ENCODE measurements at regions not wholly inside any gene's neighbourhood (a gene's known extent, or its start where the extent isn't known, plus 50 kb on each side); places are given as distances from the start of the nearest gene placed in this dataset.

- TF ChIP-seq, protein P1, sequence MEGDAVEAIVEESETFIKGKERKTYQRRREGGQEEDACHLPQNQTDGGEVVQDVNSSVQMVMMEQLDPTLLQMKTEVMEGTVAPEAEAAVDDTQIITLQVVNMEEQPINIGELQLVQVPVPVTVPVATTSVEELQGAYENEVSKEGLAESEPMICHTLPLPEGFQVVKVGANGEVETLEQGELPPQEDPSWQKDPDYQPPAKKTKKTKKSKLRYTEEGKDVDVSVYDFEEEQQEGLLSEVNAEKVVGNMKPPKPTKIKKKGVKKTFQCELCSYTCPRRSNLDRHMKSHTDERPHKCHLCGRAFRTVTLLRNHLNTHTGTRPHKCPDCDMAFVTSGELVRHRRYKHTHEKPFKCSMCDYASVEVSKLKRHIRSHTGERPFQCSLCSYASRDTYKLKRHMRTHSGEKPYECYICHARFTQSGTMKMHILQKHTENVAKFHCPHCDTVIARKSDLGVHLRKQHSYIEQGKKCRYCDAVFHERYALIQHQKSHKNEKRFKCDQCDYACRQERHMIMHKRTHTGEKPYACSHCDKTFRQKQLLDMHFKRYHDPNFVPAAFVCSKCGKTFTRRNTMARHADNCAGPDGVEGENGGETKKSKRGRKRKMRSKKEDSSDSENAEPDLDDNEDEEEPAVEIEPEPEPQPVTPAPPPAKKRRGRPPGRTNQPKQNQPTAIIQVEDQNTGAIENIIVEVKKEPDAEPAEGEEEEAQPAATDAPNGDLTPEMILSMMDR (optimal IDR thresholded peaks at IDR 0.05 in 1 of 3, IDR thresholded peaks at IDR 0.05 in 1 of 3, conservative IDR thresholded peaks at IDR 0.05 in 1 of 3; ENCODE audit: extremely low read depth in 1 of 3, insufficient read depth in 2 of 3, low read length in 3 of 3) = no peak
- TF ChIP-seq EZH2 (IDR thresholded peaks at IDR 0.05; ENCODE audit: low read length) = no peak
Observed at GRCh38 chr15:67000896-67001295, 64.5 kb upstream of the SMAD3 start.
